ENCODE measurements at regions not wholly inside any gene's neighbourhood (a gene's known extent, or its start where the extent isn't known, plus 50 kb on each side); places are given as distances from the start of the nearest gene placed in this dataset.

GRCh38 chr13:85093808-85094207 is 705.4 kb downstream of the SLITRK6 start:
- TF ChIP-seq, protein P1, sequence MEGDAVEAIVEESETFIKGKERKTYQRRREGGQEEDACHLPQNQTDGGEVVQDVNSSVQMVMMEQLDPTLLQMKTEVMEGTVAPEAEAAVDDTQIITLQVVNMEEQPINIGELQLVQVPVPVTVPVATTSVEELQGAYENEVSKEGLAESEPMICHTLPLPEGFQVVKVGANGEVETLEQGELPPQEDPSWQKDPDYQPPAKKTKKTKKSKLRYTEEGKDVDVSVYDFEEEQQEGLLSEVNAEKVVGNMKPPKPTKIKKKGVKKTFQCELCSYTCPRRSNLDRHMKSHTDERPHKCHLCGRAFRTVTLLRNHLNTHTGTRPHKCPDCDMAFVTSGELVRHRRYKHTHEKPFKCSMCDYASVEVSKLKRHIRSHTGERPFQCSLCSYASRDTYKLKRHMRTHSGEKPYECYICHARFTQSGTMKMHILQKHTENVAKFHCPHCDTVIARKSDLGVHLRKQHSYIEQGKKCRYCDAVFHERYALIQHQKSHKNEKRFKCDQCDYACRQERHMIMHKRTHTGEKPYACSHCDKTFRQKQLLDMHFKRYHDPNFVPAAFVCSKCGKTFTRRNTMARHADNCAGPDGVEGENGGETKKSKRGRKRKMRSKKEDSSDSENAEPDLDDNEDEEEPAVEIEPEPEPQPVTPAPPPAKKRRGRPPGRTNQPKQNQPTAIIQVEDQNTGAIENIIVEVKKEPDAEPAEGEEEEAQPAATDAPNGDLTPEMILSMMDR (IDR thresholded peaks at IDR 0.05) = no peak
- no peak for TF ChIP-seq POLR2A (IDR thresholded peaks at IDR 0.05)

Data from tibial nerve (tissue), 3 donors.